GM23338 (cell line): ENCODE measurements at regions not wholly inside any gene's neighbourhood (a gene's known extent, or its start where the extent isn't known, plus 50 kb on each side); places are given as distances from the start of the nearest gene placed in this dataset.

Experiments
- ATAC-seq: fragments of 200-7000 bp; cut with Tn5 transposase; 3 replicates; pipeline ENCODE4 v1.9.1; 2020
- DNase-seq: peaks from one replicate; pipeline ENCODE4 v3.0.0-alpha.2; 2015; ENCODE audit warnings: low spot score
- H2AFZ ChIP-seq: fragments of 200-600 bp; sonication (generic); 2 replicates; pipeline ENCODE4 v1.8.0; 2016; ENCODE audit warnings: antibody characterized with exemption, mild to moderate bottlenecking, moderate library complexity
- H3F3A ChIP-seq: fragments of 200-600 bp; sonication (generic); replicated peaks from 2 replicates; pipeline ENCODE4 v1.8.0; 2017; ENCODE audit warnings: antibody characterized with exemption, mixed run types, low read depth
- H3K27ac ChIP-seq: fragments of 200-600 bp; sonication (generic); 2 replicates; pipeline ENCODE4 v1.6.1; 2016; ENCODE audit warnings: low read depth
- H3K27me3 ChIP-seq: fragments of 200-600 bp; sonication (generic); 2 replicates; pipeline ENCODE4 v1.8.0; 2016; ENCODE audit warnings: mild to moderate bottlenecking, mixed run types, moderate library complexity; ENCODE audit not compliant: insufficient read depth
- H3K36me3 ChIP-seq: fragments of 200-600 bp; sonication (generic); 2 replicates; pipeline ENCODE4 v1.8.0; 2016; ENCODE audit warnings: mild to moderate bottlenecking; ENCODE audit not compliant: insufficient read depth
- H3K4me1 ChIP-seq: fragments of 200-600 bp; sonication (generic); 2 replicates; pipeline ENCODE4 v1.8.0; 2016; ENCODE audit warnings: mild to moderate bottlenecking, moderate library complexity; ENCODE audit not compliant: insufficient read depth
- H3K4me2 ChIP-seq: fragments of 200-600 bp; sonication (generic); 2 replicates; pipeline ENCODE4 v1.7.1; 2017; ENCODE audit warnings: mixed run types
- H3K4me3 ChIP-seq: fragments of 200-600 bp; sonication (generic); 2 replicates; pipeline ENCODE4 v1.6.1; 2016; ENCODE audit warnings: mixed run types
- H3K79me2 ChIP-seq: fragments of 200-600 bp; sonication (generic); replicated peaks from 2 replicates; pipeline ENCODE4 v1.8.0; 2017; ENCODE audit warnings: mild to moderate bottlenecking; ENCODE audit not compliant: insufficient read depth
- H3K9me2 ChIP-seq: fragments of 200-600 bp; sonication (generic); 2 replicates; pipeline ENCODE4 v1.8.0; 2017; ENCODE audit not compliant: insufficient read depth
- H4K20me1 ChIP-seq: fragments of 200-600 bp; sonication (generic); replicated peaks from 2 replicates; pipeline ENCODE4 v1.8.0; 2017; ENCODE audit warnings: mild to moderate bottlenecking; ENCODE audit not compliant: insufficient read depth
- H3K27ac Mint-ChIP-seq: 2 replicates; pipeline ENCODE4 v1.8.0; 2020; ENCODE audit warnings: inconsistent platforms, mild to moderate bottlenecking, moderate library complexity, mixed read lengths
- H3K27me3 Mint-ChIP-seq: 3 replicates; pipeline ENCODE4 v1.8.0; 2022; ENCODE audit warnings: low read depth, mild to moderate bottlenecking, moderate library complexity, mixed read lengths, inconsistent platforms; ENCODE audit not compliant: insufficient read depth, poor library complexity
- H3K36me3 Mint-ChIP-seq: 3 replicates; pipeline ENCODE4 v1.8.0; 2021; ENCODE audit warnings: low read depth, mild to moderate bottlenecking, inconsistent platforms, moderate library complexity, mixed read lengths
- H3K4me1 Mint-ChIP-seq: 3 replicates; pipeline ENCODE4 v1.8.0; 2020; ENCODE audit warnings: mild to moderate bottlenecking, inconsistent platforms, mixed read lengths
- H3K4me3 Mint-ChIP-seq: 3 replicates; pipeline ENCODE4 v1.8.0; 2021; ENCODE audit warnings: moderate library complexity, mild to moderate bottlenecking, inconsistent platforms, mixed read lengths
- H3K9me3 Mint-ChIP-seq: 3 replicates; pipeline ENCODE4 v1.8.0; 2020; ENCODE audit warnings: moderate library complexity, mild to moderate bottlenecking, inconsistent platforms, mixed read lengths
- EZH2phosphoT487 ChIP-seq: fragments of 200-600 bp; sonication (generic); IDR thresholded peaks from one replicate; pipeline ENCODE4 v1.8.1; 2018; ENCODE audit warnings: antibody characterized with exemption; ENCODE audit not compliant: unreplicated experiment
- JUNB ChIP-seq: IDR thresholded peaks from one replicate; pipeline ENCODE4 v1.6.1; 2016; ENCODE audit warnings: antibody characterized with exemption; ENCODE audit not compliant: unreplicated experiment
- TF ChIP-seq, protein P1 (sequence below): fragments of 250-450 bp; sonication (Bioruptor Pico); IDR thresholded peaks from 2 replicates; pipeline ENCODE4 v1.5.0; 2020; ENCODE audit warnings: mild to moderate bottlenecking, moderate library complexity
- TF ChIP-seq, protein P2 (sequence below): IDR thresholded peaks from one replicate; pipeline ENCODE4 v1.6.1; 2018; ENCODE audit warnings: antibody characterized with exemption; ENCODE audit not compliant: unreplicated experiment

DNA sequence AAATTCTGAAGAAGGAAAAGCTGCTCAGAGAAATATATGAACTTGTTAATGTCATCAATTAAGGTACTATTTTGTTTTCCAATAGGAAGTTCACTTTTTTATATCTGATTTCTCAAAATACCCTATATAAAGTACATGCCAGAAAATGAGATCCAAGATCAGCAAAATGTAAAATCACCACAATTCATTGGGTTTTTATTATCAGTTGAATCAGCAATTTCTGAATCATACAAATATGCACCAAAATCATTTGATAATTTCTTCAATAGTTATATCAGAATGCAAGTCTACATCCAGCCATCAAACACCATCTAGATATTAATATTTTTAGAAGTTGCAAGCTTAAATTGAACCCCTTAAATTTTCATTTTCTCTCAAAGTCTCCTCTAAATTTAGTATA is 1293.4 kb upstream of the NCAM2 start:
- no peaks in the 10 kb centered on the region for H3K27me3 ChIP-seq
- H2AFZ ChIP-seq = no peak overlapping the region
- no peak overlapping the region for H3K4me3 ChIP-seq
- Mint-ChIP-seq H3K4me3 (no peak overlapping the region), H3K27me3 (no peaks in the 10 kb centered on the region), H3K9me3 (peaks cover 23% of the 10 kb centered on the region), H3K4me1 (no peaks in the 10 kb centered on the region; the same call in 2 of the 3 replicates), H3K36me3 (peaks cover 17% of the 10 kb centered on the region; the same call in 2 of the 3 replicates), H3K27ac (no peak overlapping the region)
- no peak overlapping the region for H3K4me2 ChIP-seq
- no peaks in the 10 kb centered on the region for H4K20me1 ChIP-seq
- TF ChIP-seq, protein P1, sequence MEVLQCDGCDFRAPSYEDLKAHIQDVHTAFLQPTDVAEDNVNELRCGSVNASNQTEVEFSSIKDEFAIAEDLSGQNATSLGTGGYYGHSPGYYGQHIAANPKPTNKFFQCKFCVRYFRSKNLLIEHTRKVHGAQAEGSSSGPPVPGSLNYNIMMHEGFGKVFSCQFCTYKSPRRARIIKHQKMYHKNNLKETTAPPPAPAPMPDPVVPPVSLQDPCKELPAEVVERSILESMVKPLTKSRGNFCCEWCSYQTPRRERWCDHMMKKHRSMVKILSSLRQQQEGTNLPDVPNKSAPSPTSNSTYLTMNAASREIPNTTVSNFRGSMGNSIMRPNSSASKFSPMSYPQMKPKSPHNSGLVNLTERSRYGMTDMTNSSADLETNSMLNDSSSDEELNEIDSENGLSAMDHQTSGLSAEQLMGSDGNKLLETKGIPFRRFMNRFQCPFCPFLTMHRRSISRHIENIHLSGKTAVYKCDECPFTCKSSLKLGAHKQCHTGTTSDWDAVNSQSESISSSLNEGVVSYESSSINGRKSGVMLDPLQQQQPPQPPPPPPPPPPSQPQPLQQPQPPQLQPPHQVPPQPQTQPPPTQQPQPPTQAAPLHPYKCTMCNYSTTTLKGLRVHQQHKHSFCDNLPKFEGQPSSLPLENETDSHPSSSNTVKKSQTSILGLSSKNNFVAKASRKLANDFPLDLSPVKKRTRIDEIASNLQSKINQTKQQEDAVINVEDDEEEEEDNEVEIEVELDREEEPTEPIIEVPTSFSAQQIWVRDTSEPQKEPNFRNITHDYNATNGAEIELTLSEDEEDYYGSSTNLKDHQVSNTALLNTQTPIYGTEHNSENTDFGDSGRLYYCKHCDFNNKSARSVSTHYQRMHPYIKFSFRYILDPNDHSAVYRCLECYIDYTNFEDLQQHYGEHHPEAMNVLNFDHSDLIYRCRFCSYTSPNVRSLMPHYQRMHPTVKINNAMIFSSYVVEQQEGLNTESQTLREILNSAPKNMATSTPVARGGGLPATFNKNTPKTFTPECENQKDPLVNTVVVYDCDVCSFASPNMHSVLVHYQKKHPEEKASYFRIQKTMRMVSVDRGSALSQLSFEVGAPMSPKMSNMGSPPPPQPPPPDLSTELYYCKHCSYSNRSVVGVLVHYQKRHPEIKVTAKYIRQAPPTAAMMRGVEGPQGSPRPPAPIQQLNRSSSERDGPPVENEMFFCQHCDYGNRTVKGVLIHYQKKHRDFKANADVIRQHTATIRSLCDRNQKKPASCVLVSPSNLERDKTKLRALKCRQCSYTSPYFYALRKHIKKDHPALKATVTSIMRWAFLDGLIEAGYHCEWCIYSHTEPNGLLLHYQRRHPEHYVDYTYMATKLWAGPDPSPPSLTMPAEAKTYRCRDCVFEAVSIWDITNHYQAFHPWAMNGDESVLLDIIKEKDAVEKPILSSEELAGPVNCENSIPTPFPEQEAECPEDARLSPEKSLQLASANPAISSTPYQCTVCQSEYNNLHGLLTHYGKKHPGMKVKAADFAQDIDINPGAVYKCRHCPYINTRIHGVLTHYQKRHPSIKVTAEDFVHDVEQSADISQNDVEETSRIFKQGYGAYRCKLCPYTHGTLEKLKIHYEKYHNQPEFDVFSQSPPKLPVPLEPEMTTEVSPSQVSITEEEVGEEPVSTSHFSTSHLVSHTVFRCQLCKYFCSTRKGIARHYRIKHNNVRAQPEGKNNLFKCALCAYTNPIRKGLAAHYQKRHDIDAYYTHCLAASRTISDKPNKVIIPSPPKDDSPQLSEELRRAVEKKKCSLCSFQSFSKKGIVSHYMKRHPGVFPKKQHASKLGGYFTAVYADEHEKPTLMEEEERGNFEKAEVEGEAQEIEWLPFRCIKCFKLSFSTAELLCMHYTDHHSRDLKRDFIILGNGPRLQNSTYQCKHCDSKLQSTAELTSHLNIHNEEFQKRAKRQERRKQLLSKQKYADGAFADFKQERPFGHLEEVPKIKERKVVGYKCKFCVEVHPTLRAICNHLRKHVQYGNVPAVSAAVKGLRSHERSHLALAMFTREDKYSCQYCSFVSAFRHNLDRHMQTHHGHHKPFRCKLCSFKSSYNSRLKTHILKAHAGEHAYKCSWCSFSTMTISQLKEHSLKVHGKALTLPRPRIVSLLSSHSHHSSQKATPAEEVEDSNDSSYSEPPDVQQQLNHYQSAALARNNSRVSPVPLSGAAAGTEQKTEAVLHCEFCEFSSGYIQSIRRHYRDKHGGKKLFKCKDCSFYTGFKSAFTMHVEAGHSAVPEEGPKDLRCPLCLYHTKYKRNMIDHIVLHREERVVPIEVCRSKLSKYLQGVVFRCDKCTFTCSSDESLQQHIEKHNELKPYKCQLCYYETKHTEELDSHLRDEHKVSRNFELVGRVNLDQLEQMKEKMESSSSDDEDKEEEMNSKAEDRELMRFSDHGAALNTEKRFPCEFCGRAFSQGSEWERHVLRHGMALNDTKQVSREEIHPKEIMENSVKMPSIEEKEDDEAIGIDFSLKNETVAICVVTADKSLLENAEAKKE (CRISPR knock-in tag) = no peak
- TF ChIP-seq, protein P2, sequence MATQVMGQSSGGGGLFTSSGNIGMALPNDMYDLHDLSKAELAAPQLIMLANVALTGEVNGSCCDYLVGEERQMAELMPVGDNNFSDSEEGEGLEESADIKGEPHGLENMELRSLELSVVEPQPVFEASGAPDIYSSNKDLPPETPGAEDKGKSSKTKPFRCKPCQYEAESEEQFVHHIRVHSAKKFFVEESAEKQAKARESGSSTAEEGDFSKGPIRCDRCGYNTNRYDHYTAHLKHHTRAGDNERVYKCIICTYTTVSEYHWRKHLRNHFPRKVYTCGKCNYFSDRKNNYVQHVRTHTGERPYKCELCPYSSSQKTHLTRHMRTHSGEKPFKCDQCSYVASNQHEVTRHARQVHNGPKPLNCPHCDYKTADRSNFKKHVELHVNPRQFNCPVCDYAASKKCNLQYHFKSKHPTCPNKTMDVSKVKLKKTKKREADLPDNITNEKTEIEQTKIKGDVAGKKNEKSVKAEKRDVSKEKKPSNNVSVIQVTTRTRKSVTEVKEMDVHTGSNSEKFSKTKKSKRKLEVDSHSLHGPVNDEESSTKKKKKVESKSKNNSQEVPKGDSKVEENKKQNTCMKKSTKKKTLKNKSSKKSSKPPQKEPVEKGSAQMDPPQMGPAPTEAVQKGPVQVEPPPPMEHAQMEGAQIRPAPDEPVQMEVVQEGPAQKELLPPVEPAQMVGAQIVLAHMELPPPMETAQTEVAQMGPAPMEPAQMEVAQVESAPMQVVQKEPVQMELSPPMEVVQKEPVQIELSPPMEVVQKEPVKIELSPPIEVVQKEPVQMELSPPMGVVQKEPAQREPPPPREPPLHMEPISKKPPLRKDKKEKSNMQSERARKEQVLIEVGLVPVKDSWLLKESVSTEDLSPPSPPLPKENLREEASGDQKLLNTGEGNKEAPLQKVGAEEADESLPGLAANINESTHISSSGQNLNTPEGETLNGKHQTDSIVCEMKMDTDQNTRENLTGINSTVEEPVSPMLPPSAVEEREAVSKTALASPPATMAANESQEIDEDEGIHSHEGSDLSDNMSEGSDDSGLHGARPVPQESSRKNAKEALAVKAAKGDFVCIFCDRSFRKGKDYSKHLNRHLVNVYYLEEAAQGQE = no peak
- TF ChIP-seq JUNB = no peak
- TF ChIP-seq EZH2phosphoT487 = no peak
- no peak for ATAC-seq
- H3K9me2 ChIP-seq = peaks cover 14% of the 10 kb centered on the region
- H3K79me2 ChIP-seq = no peaks in the 10 kb centered on the region
- no peaks in the 10 kb centered on the region for H3F3A ChIP-seq
- H3K27ac ChIP-seq = no peak overlapping the region
- DNase-seq = no peak
- peaks cover 7% of the 10 kb centered on the region for H3K36me3 ChIP-seq
- H3K4me1 ChIP-seq = no peaks in the 10 kb centered on the region
